ENCODE measurements at regions not wholly inside any gene's neighbourhood (a gene's known extent, or its start where the extent isn't known, plus 50 kb on each side); places are given as distances from the start of the nearest gene placed in this dataset.

GRCh38 chr16:85162478-85163277 lies 50.4 kb upstream of the CIBAR2 start:
- DNase-seq (ENCODE audit: low spot score): no peak

DNA sequence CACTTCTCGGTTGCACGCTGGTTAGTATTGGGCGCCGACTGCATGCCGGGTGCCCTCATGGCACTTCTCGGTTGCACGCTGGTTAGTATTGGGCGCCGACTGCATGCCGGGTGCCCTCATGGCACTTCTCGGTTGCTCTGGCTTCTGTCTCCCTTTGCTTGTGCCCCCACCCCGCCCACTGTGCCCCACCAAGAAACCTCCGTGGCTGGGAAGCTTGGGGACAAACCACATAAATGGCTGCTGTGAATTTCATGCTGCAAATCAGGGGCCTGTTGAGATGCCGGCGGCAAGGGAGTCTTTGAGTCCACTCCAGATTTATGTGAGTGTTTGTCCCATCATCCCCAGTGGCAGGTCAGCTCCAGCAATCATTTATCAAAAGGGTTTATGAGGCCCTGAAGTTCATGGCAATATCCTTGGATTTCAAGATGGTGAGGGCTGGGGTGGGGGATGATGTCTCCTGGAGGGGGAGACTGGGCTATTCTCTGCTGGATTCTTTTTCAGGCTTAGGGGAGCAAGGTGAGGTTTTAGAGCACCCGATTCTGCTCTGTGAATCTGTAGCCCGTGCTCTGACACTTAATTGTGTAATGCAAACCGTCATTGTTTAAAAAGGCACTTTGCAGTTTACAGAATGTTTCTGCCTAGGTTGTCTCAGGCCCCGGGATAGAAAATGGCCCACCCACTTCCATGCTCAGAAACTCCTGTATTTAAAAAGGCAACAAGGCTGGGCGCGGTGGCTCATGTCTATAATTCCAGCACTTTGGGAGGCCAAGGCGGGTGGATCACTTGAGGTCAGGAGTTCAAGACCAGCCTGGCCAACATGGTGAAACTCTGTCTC lies 51.2 kb upstream of the CIBAR2 start:
- no peak for DNase-seq (ENCODE audit: low spot score)

DNA sequence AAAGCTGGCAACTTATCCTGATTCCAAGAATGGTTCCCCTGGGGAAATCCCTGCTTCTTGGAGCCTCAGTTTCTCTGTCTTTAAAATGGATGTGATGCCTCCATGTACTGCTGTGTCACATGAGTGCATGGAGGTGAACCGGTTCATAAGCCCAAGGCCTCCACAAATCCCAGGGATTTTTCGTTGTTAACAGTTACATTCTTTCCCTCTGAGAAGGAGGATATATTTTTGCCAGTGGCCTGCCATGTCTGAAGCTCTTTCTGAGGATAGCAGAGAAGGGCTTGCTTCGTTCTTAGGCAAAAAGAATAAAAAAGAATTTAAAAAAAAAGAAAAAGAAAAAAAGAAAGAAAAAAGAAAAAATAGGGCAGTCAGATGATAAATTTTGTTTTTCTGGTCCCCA lies 52.2 kb upstream of the CIBAR2 start:
- no peak for DNase-seq (ENCODE audit: low spot score)

GRCh38 chr16:85164838-85165516 lies 52.7 kb upstream of the CIBAR2 start:
- no peak for DNase-seq (ENCODE audit: low spot score)

- no peak for DNase-seq (ENCODE audit: low spot score)
Observed at GRCh38 chr16:85165781-85166180, 53.5 kb upstream of the CIBAR2 start.

GRCh38 chr16:85166281-85166680 lies 54.0 kb upstream of the CIBAR2 start:
- DNase-seq (ENCODE audit: low spot score): no peak

DNA sequence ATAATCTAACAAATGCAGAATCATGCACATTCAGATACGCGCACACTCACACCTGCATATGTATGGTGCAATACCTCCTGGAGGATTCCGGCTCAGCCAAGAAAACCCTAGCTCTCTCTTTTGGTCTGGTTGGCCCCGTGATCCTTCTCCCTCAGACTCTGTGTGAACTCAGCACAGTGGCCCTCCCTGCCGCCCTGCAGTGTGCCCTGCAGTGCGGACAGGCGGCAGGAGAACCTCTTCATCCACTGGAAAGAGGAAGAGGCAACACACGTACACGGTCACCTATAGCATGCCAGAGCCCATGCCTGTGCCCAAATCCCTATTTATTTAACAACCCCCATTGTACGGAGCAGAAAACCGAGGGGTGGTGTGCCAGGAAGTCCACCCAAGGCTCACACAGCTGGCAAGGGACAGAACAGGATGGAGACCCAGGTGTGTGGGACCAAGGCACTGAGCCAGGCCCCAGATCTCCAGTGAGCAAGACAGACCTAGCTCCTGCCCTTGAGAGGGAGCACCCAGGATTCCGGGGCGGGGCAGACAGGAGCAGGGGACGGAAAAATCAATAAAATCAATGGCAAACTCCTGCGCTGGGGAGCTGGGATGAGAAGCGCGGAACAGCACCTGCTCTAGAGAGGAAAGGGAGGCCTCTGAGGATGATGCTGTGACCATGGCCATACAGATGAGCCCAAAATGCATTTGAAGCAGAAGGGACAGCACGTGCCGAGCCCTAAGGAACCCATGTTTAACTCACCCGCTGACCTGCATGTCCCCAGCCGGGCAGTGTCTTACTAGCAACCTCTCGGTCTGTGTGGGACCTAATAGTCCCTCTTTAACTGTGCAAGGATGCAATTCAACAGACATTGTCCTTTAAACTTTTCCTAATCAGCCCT lies 54.7 kb upstream of the CIBAR2 start:
- DNase-seq (ENCODE audit: low spot score): no peak

- DNase-seq (ENCODE audit: low spot score): no peak
Observed at GRCh38 chr16:85167589-85168537, 55.6 kb upstream of the CIBAR2 start.

GRCh38 chr16:85168732-85169256 lies 56.5 kb upstream of the CIBAR2 start:
- DNase-seq (ENCODE audit: low spot score): peak; percentile 17

GRCh38 chr16:85169333-85170065 lies 57.2 kb upstream of the CIBAR2 start:
- DNase-seq (ENCODE audit: low spot score): no peak

DNA sequence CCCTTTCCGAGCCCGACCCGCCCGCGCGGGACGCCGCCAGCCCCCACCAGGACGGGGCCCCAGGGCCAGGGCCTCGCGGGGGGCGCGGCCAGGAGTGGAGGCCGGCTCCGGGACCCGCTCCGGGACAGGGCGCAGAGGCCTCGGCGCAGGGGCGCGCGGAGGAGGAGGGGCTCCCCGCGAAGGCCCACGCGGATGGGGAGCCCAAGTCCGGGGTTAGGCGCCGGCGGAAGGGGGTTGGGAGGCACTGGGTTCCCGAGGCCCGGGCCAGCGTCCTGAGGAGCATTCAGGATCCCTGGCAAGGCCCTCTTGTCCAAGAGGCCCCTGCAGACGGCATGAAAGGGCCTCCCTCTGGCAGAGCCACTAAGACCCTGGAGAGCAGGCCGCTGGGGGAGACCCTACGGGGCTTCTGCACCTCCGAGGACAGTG lies 57.8 kb upstream of the CIBAR2 start:
- DNase-seq (ENCODE audit: low spot score): no peak

GRCh38 chr16:85170590-85171003 lies 58.3 kb upstream of the CIBAR2 start:
- no peak for DNase-seq (ENCODE audit: low spot score)

- no peak for DNase-seq (ENCODE audit: low spot score)
Observed at GRCh38 chr16:85171004-85171758, 58.9 kb upstream of the CIBAR2 start.

- DNase-seq (ENCODE audit: low spot score): no peak
Observed at GRCh38 chr16:85171759-85172454, 59.6 kb upstream of the CIBAR2 start.

- no peak for DNase-seq (ENCODE audit: low spot score)
Observed at GRCh38 chr16:85172455-85173145, 60.3 kb upstream of the CIBAR2 start.

DNA sequence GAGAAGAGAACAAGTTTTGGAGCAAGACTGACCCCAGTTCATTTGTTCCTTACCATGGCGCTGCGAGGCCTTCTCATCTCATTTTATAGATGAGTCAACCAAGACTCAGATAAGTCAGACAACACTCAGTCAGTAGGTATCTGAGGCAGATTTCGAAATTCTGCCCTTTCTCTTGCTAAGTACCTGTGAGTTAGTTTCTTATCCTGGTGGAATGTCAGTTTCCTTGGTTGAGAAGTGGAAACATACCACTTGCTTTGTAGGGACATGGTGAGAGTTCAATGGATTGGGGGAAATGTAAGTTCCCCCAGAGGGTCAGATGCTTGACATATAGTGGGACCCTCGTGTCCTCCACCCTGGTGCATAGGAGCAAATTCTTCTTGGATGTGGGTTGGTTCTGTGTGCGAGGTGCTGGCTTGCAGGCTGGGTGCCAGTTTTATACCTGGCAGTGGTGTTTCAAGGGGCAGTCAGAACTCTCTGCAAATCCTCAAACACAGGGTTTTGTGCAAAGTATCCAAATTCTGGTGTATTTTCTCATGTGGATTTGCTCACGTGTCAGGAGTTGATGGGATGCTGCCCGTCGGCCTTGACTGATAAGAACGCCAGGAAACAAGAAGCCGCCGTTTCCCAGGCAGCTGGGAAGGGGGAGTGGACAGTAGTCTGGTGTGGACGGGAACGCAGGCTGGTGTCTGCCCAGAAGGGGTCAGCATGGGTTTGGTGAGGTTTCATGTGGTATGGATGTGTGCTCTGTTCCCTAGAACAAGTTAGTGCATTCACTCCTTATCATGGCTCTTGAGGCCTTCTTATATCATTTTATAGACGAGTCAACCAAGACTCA lies 61.1 kb upstream of the CIBAR2 start:
- no peak for DNase-seq (ENCODE audit: low spot score)

Measured in germinal center (tissue), 1 donor.